ENCODE measurements at regions not wholly inside any gene's neighbourhood (a gene's known extent, or its start where the extent isn't known, plus 50 kb on each side); places are given as distances from the start of the nearest gene placed in this dataset.

- DNase-seq (ENCODE audit: low spot score), result no peak
Measured at GRCh38 chr22:27662359-27663301, 138.9 kb downstream of the MN1 start.

- no peak for DNase-seq (ENCODE audit: low spot score)
Measured at GRCh38 chr22:27663812-27664211, 137.7 kb downstream of the MN1 start.

DNA sequence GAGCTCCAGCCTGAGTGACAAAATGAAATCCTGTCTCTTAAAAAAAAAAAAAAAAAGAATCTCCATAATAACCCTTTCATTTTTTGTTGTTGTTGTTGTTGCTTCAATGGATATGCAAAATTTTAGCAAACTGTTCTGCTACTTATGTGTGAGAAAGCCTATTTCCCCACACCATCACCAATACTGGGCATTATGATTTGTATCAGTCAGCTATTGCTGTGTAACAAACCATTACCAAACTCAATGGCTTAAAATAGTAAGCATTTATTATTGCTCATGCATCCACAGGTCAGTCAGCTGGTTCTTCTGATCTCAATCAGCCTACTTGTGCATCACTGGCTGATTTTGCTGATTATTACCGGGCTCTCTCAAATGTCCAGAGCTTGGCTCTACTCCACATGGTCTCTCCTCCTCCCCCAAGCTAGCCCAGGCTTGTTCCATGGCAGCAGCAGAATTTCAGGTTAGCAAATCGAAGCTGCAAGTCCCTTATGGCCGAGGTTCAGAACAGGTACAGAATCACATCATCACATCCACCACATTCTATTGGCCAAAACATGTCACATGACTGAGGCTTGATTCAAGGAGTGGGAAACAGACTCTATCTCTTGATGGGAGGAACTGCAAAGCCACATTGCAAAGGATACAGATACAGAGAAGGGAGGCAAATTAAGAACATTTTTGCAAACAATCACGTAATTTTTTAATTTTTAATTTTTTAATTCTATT lies 135.1 kb downstream of the MN1 start:
- DNase-seq (ENCODE audit: low spot score), result no peak

GRCh38 chr22:27667121-27667843 lies 134.3 kb downstream of the MN1 start:
- peak; percentile 33 for DNase-seq (ENCODE audit: low spot score)

DNA sequence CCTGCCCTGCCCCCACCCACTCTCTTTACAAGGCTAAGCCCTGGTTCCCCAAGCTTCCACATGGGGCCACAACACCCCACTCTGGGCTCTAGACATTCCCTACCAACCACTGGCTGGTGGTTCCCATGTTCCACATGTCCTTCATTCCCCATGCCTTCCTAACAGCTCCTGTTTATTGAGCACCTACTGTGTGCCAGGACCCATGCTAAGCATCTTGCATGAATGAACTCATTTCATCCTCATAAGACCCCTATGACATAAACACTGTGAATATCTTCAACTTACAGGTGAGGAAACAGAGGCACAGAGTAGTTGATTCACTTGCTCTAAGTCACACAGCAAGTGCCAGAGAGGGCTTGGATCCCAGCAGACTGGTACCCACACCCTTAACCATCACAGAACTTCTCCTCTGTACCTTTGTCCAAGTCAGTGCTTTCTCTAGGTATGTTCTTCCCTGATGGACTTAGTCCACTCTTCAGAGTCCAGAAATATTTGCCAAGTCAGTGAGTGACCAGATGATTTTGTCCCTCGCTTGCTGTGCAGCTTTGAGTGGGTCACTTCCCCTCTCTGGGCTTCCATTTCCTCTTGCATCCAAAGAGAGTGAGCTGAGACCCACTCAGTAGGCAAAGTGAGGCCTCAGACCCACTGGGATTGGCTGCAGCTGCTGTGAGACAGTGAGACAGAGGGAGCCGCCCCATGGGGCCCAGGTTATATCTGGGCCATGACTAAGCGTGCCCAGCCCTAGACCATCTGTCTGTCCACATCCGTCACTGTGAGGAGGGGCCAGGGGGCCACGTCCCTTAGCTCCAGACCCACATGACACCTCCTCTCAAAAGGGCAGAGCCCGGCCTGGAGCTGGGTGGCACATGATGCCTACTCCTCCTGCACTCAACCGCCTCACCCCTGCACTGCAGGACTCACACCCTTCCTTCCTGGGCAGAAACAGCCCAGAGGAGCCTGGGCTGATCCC lies 132.4 kb downstream of the MN1 start:
- DNase-seq (ENCODE audit: low spot score), result peak; percentile 86

DNA sequence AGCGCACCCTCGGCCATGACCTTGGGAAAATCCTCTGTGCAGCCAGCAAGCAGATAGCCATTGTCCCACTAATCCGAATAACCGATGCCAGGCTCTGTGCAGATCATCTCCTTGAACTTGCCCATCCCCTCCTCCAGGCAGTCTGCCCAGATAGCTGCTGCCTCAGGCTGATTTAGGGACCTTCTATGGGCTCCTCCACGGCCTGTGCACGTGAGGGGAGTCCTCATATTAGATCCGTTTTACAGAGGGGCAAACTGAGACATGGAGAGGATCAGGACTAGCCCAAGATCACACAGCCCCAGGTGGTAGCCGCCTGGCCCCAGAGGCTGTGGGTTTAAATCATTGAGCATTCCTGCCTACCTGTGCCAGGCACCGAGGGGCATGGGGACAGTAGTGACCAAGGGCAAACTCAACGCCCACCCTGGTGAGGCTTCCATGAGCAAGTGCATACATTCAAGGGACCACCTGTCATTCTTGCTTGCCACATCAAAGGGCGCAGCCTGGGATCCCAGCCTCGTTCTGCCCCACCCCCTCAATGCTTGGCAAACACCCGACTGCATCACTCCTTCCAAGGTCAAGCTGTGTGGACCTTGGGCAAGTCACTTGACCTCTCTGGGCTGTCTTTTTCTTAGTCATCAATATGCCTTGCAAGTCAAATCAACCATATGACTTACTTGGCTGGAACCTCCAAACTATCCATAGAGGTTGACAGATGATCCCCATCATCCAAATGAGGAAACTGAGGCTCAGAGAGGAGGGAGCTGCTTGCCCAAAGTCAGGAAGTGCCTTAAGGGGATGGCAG lies 131.6 kb downstream of the MN1 start:
- DNase-seq (ENCODE audit: low spot score), result no peak

- peak; percentile 35 for DNase-seq (ENCODE audit: low spot score)
Measured at GRCh38 chr22:27670701-27671412, 130.7 kb downstream of the MN1 start.

- no peak for DNase-seq (ENCODE audit: low spot score)
Measured at GRCh38 chr22:27671413-27671935, 130.1 kb downstream of the MN1 start.

GRCh38 chr22:27672721-27673418 lies 128.7 kb downstream of the MN1 start:
- no peak for DNase-seq (ENCODE audit: low spot score)

DNA sequence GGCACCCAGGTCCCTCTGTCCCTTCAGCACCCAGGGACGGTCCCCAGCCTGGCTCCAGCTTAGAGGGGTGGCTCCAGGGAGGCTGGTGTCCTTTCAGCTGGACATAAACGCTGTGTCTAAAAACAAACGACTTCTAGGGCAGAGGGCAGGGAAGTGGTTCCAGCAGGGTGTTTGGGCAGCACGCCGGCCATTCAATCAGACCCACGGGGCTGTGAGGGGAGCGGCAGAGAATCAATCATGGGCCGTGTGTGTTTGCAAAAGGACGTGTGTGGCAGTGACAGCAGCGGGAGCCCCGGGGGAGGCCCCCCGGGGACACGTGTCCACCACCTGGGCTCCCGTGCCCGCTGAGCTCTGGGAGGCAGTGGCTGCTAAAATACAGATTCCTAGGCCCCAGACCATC lies 127.7 kb downstream of the MN1 start:
- no peak for DNase-seq (ENCODE audit: low spot score)

DNA sequence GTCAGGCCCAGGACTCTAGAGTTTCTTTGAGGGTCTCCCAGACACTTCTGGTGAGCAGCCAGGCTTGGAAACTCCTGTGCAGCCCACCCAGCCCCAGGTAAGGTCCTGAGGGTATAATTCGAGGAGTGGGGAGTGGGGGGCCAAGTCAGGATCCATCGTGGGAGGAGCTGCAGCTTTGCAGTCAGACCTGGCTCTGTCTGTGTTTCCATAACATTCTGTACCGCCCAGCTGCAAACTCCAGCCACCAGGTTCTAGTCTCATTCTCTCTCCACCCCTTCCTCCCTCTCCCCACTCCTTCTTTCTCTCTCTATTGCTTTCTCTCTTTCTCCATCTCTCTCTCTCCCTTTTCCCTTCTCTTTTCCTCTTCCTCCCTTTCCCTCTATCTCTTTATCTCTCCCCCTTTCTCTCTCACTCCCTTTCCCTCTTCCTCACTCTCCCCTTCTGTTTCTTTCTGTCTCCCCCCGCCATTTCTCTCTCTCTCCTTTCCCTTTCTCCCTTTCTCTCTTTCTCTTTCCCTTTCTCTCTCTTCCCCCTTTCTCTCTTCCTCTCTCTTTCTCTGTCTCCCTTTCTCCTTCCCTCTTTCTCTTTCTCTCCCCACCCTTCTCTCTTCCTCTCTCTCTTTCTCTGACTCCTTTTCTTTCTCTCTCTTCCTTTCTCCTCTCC lies 127.2 kb downstream of the MN1 start:
- no peak for DNase-seq (ENCODE audit: low spot score)

GRCh38 chr22:27676545-27677213 lies 124.9 kb downstream of the MN1 start:
- no peak for DNase-seq (ENCODE audit: low spot score)

GRCh38 chr22:27677905-27678458 lies 123.6 kb downstream of the MN1 start:
- no peak for DNase-seq (ENCODE audit: low spot score)

- no peak for DNase-seq (ENCODE audit: low spot score)
Measured at GRCh38 chr22:27679176-27679575, 122.4 kb downstream of the MN1 start.

DNA sequence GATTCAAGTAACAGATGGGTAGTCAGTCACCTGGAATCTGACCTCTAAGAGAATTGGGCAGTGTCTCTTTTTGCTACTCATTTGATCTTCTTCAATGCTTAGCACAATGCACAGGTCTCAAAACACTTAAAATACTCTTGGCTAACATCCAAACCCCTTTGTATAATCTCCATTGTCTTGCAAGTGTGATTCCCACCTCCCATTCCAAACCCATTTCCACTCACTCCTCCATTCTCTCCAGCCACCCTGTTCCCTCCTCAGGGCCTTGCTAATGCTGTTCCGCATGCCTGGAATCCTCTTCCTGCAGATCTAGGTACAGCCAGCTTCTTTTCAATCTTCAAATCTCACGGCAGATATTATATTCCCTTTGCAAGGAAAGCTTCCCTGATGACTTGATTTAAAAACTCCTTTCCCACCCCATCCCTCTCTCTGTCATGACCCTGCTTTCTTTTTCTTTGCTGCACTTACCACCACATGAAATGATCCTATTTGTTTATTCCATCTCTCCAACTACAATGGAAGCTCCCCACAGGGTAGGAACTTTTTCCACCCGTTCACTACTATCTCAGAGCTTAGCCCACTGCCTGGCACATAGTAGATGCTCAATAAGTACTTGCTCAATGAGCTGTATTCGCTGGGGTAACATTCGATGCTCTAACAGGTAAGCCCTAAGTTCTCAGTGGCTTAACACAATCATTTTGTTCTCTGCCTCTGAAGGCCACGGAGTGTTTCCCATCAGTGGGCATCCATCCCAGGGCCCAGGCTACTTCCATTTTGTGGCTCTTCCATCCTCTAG lies 121.7 kb downstream of the MN1 start:
- DNase-seq (ENCODE audit: low spot score), result no peak

GRCh38 chr22:27680636-27681035 lies 120.9 kb downstream of the MN1 start:
- no peak for DNase-seq (ENCODE audit: low spot score)

- DNase-seq (ENCODE audit: low spot score), result no peak
Measured at GRCh38 chr22:27681037-27681436, 120.5 kb downstream of the MN1 start.

Measured in AG20443 (cell line).